Omental fat pad (tissue), 3 donors: ENCODE measurements at regions not wholly inside any gene's neighbourhood (a gene's known extent, or its start where the extent isn't known, plus 50 kb on each side); places are given as distances from the start of the nearest gene placed in this dataset.

Experiments used
- ATAC-seq: fragments of 150-250 bp; one replicate; pipeline ENCODE4 v1.9.1; 2016; ENCODE audit warnings: mild to moderate bottlenecking, moderate library complexity; ENCODE audit not compliant: low FRiP score
- DNase-seq: peaks from one replicate; pipeline ENCODE4 v3.0.0-alpha.2; 2019; ENCODE audit warnings: low spot score
- TF ChIP-seq, protein P1 (sequence below), 3 donors: fragments of 450-650 bp; IDR thresholded peaks; one replicate each; pipeline ENCODE4 v1.5.1; 2016 to 2017; ENCODE audit warnings: antibody characterized with exemption in 3 of 3, mild to moderate bottlenecking in 3 of 3, moderate library complexity in 2 of 3

GRCh38 chr11:135035282-135035681, 623.2 kb upstream of the B3GAT1 start:
- ATAC-seq (no peak), DNase-seq (no peak)
- TF ChIP-seq, protein P1, sequence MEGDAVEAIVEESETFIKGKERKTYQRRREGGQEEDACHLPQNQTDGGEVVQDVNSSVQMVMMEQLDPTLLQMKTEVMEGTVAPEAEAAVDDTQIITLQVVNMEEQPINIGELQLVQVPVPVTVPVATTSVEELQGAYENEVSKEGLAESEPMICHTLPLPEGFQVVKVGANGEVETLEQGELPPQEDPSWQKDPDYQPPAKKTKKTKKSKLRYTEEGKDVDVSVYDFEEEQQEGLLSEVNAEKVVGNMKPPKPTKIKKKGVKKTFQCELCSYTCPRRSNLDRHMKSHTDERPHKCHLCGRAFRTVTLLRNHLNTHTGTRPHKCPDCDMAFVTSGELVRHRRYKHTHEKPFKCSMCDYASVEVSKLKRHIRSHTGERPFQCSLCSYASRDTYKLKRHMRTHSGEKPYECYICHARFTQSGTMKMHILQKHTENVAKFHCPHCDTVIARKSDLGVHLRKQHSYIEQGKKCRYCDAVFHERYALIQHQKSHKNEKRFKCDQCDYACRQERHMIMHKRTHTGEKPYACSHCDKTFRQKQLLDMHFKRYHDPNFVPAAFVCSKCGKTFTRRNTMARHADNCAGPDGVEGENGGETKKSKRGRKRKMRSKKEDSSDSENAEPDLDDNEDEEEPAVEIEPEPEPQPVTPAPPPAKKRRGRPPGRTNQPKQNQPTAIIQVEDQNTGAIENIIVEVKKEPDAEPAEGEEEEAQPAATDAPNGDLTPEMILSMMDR (IDR thresholded peaks at IDR 0.05) = no peak

DNA sequence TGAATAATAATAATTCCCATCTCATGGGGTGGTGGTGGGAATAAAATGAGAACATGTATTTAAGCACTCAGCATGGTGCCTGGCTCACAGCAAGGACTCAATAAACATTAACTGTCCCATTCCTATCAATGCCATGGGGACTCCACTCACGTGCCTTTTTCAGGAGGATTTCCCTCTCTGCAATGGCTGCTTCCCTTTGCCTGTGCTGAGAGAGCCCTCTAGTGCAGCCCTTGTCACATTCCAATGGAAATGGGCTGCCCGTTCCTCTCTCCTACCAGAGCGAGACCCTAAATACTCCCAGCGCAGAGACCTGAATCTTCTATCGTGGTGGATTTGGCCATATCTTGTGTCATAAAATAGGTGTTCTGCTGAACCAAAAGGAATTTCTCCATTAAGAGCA, 621.5 kb upstream of the B3GAT1 start:
- ATAC-seq (no peak), DNase-seq (no peak)
- TF ChIP-seq, protein P1 (IDR thresholded peaks at IDR 0.05) = no peak

DNA sequence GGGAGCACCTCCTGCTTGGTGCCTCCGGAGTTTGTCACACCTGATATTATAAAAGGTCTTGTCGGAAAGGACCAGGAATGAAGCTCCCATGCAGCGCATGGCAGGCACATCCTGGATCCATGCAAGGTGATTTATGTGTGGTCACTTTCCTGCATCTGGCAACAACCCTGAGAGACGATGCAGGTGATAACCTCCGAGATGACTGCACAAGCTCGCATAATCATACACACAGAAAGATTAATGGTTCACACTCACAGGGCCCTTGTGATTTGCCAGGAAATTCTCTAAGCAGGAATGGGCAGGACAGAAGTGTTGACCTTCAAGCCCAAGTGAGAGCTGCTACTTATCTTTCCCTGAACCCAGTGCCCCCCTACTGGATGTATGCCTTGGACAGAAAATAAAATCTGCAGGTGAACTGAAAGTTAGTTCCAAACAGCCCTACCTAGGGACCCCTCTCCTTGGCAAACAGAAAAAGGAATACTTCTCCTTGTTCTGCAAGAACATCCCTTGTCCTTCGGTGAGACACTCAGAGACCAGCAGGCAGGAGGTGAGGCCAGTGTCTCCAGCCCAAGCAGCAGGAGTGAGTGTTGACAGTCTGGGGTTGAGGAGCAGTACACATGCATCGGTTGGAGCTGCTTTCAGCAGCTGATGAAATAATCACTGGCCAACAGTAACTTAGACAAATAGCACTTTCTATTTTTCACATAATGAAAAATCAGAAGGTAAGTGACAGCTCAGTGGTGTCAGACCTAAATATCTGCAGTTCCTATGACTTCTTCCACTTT, 619.4 kb upstream of the B3GAT1 start:
- ATAC-seq = no peak
- TF ChIP-seq, protein P1 (IDR thresholded peaks at IDR 0.05) = no peak
- no peak for DNase-seq

DNA sequence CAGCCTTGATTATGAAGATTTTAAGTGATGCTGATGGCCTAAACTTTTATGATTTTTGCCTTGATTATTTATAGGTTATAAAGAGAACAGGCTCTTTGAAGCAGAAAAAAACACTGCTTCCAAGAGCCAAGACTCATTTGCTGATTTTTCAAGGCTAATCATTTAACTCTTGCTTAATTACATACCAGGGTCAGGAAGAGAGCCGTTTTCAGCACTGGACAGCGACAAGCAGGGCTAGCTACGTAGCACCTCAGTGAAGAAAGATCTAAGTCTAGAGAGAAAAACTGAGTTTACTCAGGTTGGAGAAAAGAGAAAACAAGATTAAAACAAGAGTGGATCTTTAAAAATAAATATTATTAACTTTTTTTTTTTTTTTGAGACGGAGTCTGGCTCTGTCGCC, 615.4 kb upstream of the B3GAT1 start:
- no peak for DNase-seq
- ATAC-seq = no peak
- TF ChIP-seq, protein P1 (IDR thresholded peaks at IDR 0.05) = no peak

DNA sequence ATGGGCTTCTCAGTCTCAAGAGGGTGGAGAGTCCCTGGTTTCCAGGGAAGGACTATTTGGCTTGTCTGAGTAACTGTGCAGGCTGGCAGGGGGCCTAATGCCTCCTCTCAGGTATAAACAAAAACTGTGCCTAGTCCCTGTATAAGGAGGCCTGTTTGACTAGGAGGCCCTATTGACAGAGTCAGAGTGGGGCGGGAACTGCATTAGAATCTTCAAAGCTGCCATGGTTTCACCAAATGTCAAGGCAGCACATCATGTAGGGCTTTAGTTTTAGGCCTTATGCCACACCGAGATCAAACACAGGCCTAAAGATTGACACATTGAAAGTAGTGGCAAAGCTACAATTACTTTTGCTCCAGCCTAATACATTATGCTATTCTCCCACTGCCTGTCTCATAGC, 611.5 kb upstream of the B3GAT1 start:
- no peak for ATAC-seq

DNA sequence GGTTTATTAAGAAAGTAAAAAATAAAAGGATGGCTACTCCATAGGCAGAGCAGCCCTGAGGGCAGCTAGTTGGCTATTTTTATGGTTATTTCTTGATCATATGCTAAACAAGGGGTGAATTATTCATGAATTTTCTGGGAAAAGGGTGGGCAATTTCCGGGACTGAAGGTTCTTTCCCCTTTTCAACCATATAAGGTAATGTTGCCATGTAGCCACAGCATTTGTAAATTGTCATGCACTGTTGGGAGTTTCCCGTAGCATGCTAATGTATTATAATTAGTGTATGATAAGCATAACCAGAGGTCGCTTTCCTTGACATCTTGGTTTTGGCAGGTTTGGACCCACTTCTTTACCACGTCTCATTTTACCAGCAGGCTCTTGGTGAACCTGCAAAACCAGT, 610.4 kb upstream of the B3GAT1 start:
- TF ChIP-seq, protein P1 (IDR thresholded peaks at IDR 0.05) = no peak
- DNase-seq = no peak
- no peak for ATAC-seq

More for the DNA sequence above, 611.5 kb upstream of the B3GAT1 start:
- TF ChIP-seq, protein P1 (IDR thresholded peaks at IDR 0.05) = no peak
- no peak for DNase-seq

DNA sequence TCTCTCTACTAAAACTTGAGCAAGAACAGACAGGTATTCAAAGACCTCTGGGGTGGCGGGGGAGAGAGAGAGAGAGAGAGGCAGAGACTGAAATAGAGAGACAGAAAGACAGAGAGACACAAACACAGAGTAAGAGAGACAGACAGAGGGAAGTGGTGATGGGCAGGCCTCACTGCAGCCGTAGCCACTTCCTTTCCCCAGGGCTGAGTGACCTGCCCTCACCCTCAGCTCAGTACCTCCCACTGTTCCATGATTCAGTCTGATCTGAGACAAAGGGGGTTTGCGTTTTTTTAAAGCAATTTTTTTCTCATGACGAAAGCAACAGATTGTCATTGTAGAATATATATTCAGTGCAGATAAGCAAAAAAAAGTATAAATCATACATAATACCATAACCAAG, 607.9 kb upstream of the B3GAT1 start:
- no peak for DNase-seq
- no peak for ATAC-seq
- TF ChIP-seq, protein P1 (IDR thresholded peaks at IDR 0.05) = no peak
